Effector memory CD4-positive, alpha-beta T cell (primary cell): ENCODE measurements at regions not wholly inside any gene's neighbourhood (a gene's known extent, or its start where the extent isn't known, plus 50 kb on each side); places are given as distances from the start of the nearest gene placed in this dataset.

Experiments used
- DNase-seq, 3 donors: peaks; one replicate each; pipeline ENCODE4 v3.0.0-alpha.2; 2020
- H3K27ac ChIP-seq: 2 replicates; pipeline ENCODE4 v1.7.0; 2013; ENCODE audit warnings: mild to moderate bottlenecking, low read length, moderate library complexity; ENCODE audit not compliant: insufficient read depth, poor library complexity, severe bottlenecking
- H3K27me3 ChIP-seq: replicated peaks from 2 replicates; pipeline ENCODE4 v1.7.0; 2013; ENCODE audit warnings: mild to moderate bottlenecking, low read length; ENCODE audit not compliant: insufficient read depth, control insufficient read depth, poor library complexity, severe bottlenecking
- H3K36me3 ChIP-seq: 2 replicates; pipeline ENCODE4 v1.7.0; 2013; ENCODE audit warnings: mild to moderate bottlenecking, low read length, moderate library complexity; ENCODE audit not compliant: control insufficient read depth, insufficient read depth
- H3K4me1 ChIP-seq: 2 replicates; pipeline ENCODE4 v1.7.0; 2013; ENCODE audit warnings: low read length, mild to moderate bottlenecking; ENCODE audit not compliant: control insufficient read depth, insufficient read depth, poor library complexity, severe bottlenecking
- H3K4me3 ChIP-seq: 2 replicates; pipeline ENCODE4 v1.7.0; 2013; ENCODE audit warnings: low read length, low read depth, mild to moderate bottlenecking; ENCODE audit not compliant: insufficient read depth, poor library complexity, severe bottlenecking
- H3K9me3 ChIP-seq: 2 replicates; pipeline ENCODE4 v1.7.0; 2013; ENCODE audit warnings: mild to moderate bottlenecking, low read length, moderate library complexity; ENCODE audit not compliant: control insufficient read depth

- Histone ChIP-seq H3K27me3 (no peaks in the 10 kb centered on the region), H3K27ac (no peak overlapping the region), H3K4me3 (no peak overlapping the region), H3K9me3 (no peaks in the 10 kb centered on the region), H3K4me1 (no peaks in the 10 kb centered on the region), H3K36me3 (no peaks in the 10 kb centered on the region)
- DNase-seq, result no peak
These were observed 748.8 kb downstream of the LIG4 start for GRCh38 chr13:107466326-107467099.

- Histone ChIP-seq H3K4me3 (no peak overlapping the region), H3K9me3 (no peaks in the 10 kb centered on the region), H3K4me1 (no peaks in the 10 kb centered on the region), H3K27ac (no peak overlapping the region), H3K36me3 (no peaks in the 10 kb centered on the region), H3K27me3 (no peaks in the 10 kb centered on the region)
- DNase-seq, result no peak
These were observed 752.8 kb downstream of the LIG4 start for GRCh38 chr13:107462501-107462900.

DNA sequence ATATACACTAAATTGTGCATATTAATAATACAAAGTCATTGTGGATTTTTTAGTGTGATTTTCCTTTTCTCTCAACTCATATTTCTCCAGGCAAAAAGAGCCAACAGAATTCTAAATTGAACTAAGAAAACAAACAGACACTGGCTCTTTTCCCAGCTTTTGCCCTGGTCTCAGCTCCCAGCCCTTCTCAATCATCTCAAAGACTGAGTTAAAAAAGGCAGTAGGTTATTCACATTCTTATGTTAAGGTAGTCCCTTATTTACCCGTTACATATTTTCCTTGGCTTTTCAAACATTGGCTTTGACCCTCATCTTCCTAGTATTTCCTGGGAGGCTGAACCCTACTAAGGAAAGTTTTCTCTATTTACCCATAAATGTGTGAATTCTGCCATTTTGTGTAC lies 753.6 kb downstream of the LIG4 start:
- DNase-seq, result no peak
- no peaks in the 10 kb centered on the region for H3K27me3 ChIP-seq
- no peaks in the 10 kb centered on the region for H3K36me3 ChIP-seq
- no peaks in the 10 kb centered on the region for H3K9me3 ChIP-seq
- no peak overlapping the region for H3K27ac ChIP-seq
- no peak overlapping the region for H3K4me3 ChIP-seq
- no peaks in the 10 kb centered on the region for H3K4me1 ChIP-seq

GRCh38 chr13:107459430-107459829 lies 755.9 kb downstream of the LIG4 start:
- H3K4me1 ChIP-seq, result no peaks in the 10 kb centered on the region
- H3K9me3 ChIP-seq, result no peaks in the 10 kb centered on the region
- H3K4me3 ChIP-seq, result no peak overlapping the region
- H3K27ac ChIP-seq, result no peak overlapping the region
- no peak for DNase-seq
- H3K27me3 ChIP-seq, result no peaks in the 10 kb centered on the region
- H3K36me3 ChIP-seq, result no peaks in the 10 kb centered on the region

GRCh38 chr13:107458269-107458668 lies 757.1 kb downstream of the LIG4 start:
- H3K36me3 ChIP-seq, result no peaks in the 10 kb centered on the region
- no peak overlapping the region for H3K27ac ChIP-seq
- no peaks in the 10 kb centered on the region for H3K27me3 ChIP-seq
- DNase-seq, result no peak
- H3K4me3 ChIP-seq, result no peak overlapping the region
- H3K9me3 ChIP-seq, result no peaks in the 10 kb centered on the region
- H3K4me1 ChIP-seq, result no peaks in the 10 kb centered on the region

DNA sequence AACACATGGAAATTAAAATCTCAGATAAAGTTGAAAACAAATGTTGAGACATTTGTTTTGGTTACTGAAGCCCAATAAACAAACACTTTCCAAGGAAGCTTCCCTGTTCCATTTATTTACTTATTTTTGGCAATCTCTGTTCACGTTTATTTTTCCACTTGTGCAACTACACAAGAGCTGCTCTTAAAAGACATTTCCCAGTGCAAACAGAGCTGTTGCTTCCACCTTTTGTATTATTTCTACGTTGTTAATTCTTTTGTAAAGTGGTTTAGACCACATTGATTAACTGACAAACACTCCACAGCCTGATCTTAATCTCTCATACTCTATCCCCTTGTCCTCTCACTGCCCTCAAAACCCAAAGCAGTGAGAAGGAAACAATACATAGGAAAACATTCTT lies 757.6 kb downstream of the LIG4 start:
- H3K9me3 ChIP-seq, result no peaks in the 10 kb centered on the region
- no peak for DNase-seq

GRCh38 chr13:107456431-107456830 lies 758.9 kb downstream of the LIG4 start:
- no peak overlapping the region for H3K27ac ChIP-seq
- H3K36me3 ChIP-seq, result no peaks in the 10 kb centered on the region
- H3K27me3 ChIP-seq, result no peaks in the 10 kb centered on the region
- H3K9me3 ChIP-seq, result no peaks in the 10 kb centered on the region
- no peaks in the 10 kb centered on the region for H3K4me1 ChIP-seq
- no peak overlapping the region for H3K4me3 ChIP-seq
- no peak for DNase-seq

More for the DNA sequence above, 757.6 kb downstream of the LIG4 start:
- no peak overlapping the region for H3K27ac ChIP-seq
- H3K27me3 ChIP-seq, result no peaks in the 10 kb centered on the region
- H3K36me3 ChIP-seq, result no peaks in the 10 kb centered on the region
- H3K4me1 ChIP-seq, result no peaks in the 10 kb centered on the region
- H3K4me3 ChIP-seq, result no peak overlapping the region

GRCh38 chr13:107452833-107453232 lies 762.5 kb downstream of the LIG4 start:
- no peaks in the 10 kb centered on the region for H3K36me3 ChIP-seq
- H3K9me3 ChIP-seq, result no peaks in the 10 kb centered on the region
- no peaks in the 10 kb centered on the region for H3K4me1 ChIP-seq
- no peak overlapping the region for H3K27ac ChIP-seq
- H3K4me3 ChIP-seq, result no peak overlapping the region
- DNase-seq, result no peak
- H3K27me3 ChIP-seq, result no peaks in the 10 kb centered on the region

DNA sequence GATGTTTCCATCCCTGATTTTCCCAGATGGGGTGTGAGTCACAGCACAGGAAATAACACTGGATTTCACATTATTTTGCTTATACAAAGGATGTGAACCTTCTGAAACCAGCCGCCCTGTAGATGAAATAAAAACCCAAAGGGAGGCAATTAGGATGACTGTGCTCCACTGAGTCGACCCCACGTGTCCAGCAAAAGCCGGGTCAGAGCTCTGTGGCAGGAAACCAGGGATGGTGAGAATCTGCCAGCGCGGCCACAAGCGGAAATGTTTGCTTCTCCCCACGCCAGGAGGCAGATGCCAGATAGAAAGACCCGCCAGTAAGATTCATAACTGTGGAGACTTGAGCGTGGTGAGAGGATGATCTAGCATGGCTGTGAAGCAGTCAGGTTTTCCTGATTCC lies 764.4 kb downstream of the LIG4 start:
- Histone ChIP-seq H3K27me3 (no peaks in the 10 kb centered on the region), H3K27ac (no peak overlapping the region)
- DNase-seq, result no peak

GRCh38 chr13:107450431-107450830 lies 764.9 kb downstream of the LIG4 start:
- Histone ChIP-seq H3K27me3 (no peaks in the 10 kb centered on the region), H3K4me1 (no peaks in the 10 kb centered on the region), H3K36me3 (no peaks in the 10 kb centered on the region), H3K9me3 (no peaks in the 10 kb centered on the region), H3K27ac (no peak overlapping the region), H3K4me3 (no peak overlapping the region)
- no peak for DNase-seq

More for the DNA sequence above, 764.4 kb downstream of the LIG4 start:
- Histone ChIP-seq H3K4me1 (no peaks in the 10 kb centered on the region), H3K36me3 (no peaks in the 10 kb centered on the region), H3K9me3 (no peaks in the 10 kb centered on the region), H3K4me3 (no peak overlapping the region)
